IMR-90 (cell line): ENCODE measurements at regions not wholly inside any gene's neighbourhood (a gene's known extent, or its start where the extent isn't known, plus 50 kb on each side); places are given as distances from the start of the nearest gene placed in this dataset.

Experiments
- ATAC-seq: fragments of 200-7000 bp; cut with Tn5 transposase; 2 replicates; pipeline ENCODE4 v1.9.1; 2020; ENCODE audit warnings: low read depth, mild to moderate bottlenecking, moderate library complexity
- BruUV-seq: library from RNA; stranded (reverse); fragments of 400-500 nt; replicated peaks from 2 replicates; lab custom pipeline; 2021; lab: Mats Ljungman, UMichigan
- CTCF ChIA-PET: fragments of 300-600 bp; formaldehyde crosslinking; extraction: SDS; loops from one replicate; lab custom pipeline; 2021; ENCODE audit warnings: antibody characterized with exemption; lab: Yijun Ruan, JAX
- POLR2A ChIA-PET: fragments of 300-600 bp; sonication (Branson Sonifier 250); formaldehyde crosslinking; loops from one replicate; lab custom pipeline; 2022; ENCODE audit warnings: antibody characterized with exemption; ENCODE audit not compliant: unreplicated experiment; lab: Charles Lee
- DNase-seq: peaks from one replicate; pipeline ENCODE4 v3.0.0; 2013
- H2AFZ ChIP-seq: replicated peaks from 2 replicates; pipeline ENCODE3; 2013; ENCODE audit warnings: low read length, mild to moderate bottlenecking; ENCODE audit not compliant: poor library complexity
- H2AK5ac ChIP-seq: 2 replicates; pipeline ENCODE4 v1.6.1; 2013; ENCODE audit warnings: low read depth, low read length, inconsistent platforms
- H2AK9ac ChIP-seq: replicated peaks from 2 replicates; pipeline ENCODE3; 2013; ENCODE audit warnings: mild to moderate bottlenecking, low read depth, low read length, moderate library complexity; ENCODE audit not compliant: poor library complexity
- H2BK120ac ChIP-seq: 2 replicates; pipeline ENCODE4 v1.6.1; 2013; ENCODE audit warnings: low read depth, low read length, inconsistent platforms
- H2BK15ac ChIP-seq: 3 replicates; pipeline ENCODE4 v1.6.1; 2013; ENCODE audit warnings: low read depth, low read length, inconsistent platforms
- H2BK20ac ChIP-seq: 2 replicates; pipeline ENCODE4 v1.6.1; 2013; ENCODE audit warnings: low read depth, mild to moderate bottlenecking, inconsistent platforms, low read length, moderate library complexity
- H2BK5ac ChIP-seq: 2 replicates; pipeline ENCODE4 v1.6.1; 2013; ENCODE audit warnings: mild to moderate bottlenecking, low read depth, low read length, inconsistent platforms; ENCODE audit not compliant: poor library complexity, severe bottlenecking
- H3K14ac ChIP-seq: replicated peaks from 2 replicates; pipeline ENCODE4 v1.6.1; 2013; ENCODE audit warnings: low read depth, low read length, inconsistent platforms
- H3K18ac ChIP-seq: 2 replicates; pipeline ENCODE4 v1.6.1; 2013; ENCODE audit warnings: low read depth, low read length, control low read depth
- H3K23ac ChIP-seq: 2 replicates; pipeline ENCODE4 v1.6.1; 2013; ENCODE audit warnings: low read depth, low read length, inconsistent platforms
- H3K27ac ChIP-seq: 2 replicates; pipeline ENCODE4 v1.5.1; 2013; ENCODE audit warnings: mild to moderate bottlenecking, control low read depth, low read length; ENCODE audit not compliant: insufficient read depth
- H3K27me3 ChIP-seq: 2 replicates; pipeline ENCODE4 v1.6.1; 2013; ENCODE audit warnings: low read length; ENCODE audit not compliant: control insufficient read depth, insufficient read depth
- H3K36me3 ChIP-seq: 2 replicates; pipeline ENCODE4 v1.6.1; 2013; ENCODE audit warnings: low read length, mixed read lengths; ENCODE audit not compliant: control insufficient read depth, insufficient read depth
- H3K4ac ChIP-seq: 2 replicates; pipeline ENCODE4 v1.6.1; 2013; ENCODE audit warnings: low read depth, low read length, inconsistent platforms
- H3K4me1 ChIP-seq: 2 replicates; pipeline ENCODE4 v1.6.1; 2013; ENCODE audit warnings: low read length, mixed read lengths; ENCODE audit not compliant: control insufficient read depth, insufficient read depth
- H3K4me2 ChIP-seq: 2 replicates; pipeline ENCODE4 v1.6.1; 2013; ENCODE audit warnings: low read depth, mild to moderate bottlenecking, control low read depth, low read length, moderate library complexity
- H3K4me3 ChIP-seq: 2 replicates; pipeline ENCODE4 v1.5.1; 2013; ENCODE audit warnings: low read depth, mild to moderate bottlenecking, control low read depth, low read length, moderate library complexity; ENCODE audit not compliant: insufficient read depth
- H3K56ac ChIP-seq: 2 replicates; pipeline ENCODE4 v1.6.1; 2013; ENCODE audit warnings: low read length, inconsistent platforms; ENCODE audit not compliant: insufficient read depth; ENCODE audit errors: extremely low read depth
- H3K79me1 ChIP-seq, 2 experiments: 2 replicates each; pipeline ENCODE4 v1.6.1; 2013; ENCODE audit warnings: low read length in 2 of 2, inconsistent platforms in 1 of 2, low read depth in 1 of 2
- H3K9ac ChIP-seq: 2 replicates; pipeline ENCODE4 v1.6.1; 2013; ENCODE audit warnings: low read depth, low read length, control low read depth
- H3K9me1 ChIP-seq: 2 replicates; pipeline ENCODE4 v1.6.1; 2013; ENCODE audit warnings: low read length, inconsistent platforms; ENCODE audit not compliant: insufficient read depth
- H3K9me3 ChIP-seq: 2 replicates; pipeline ENCODE4 v1.6.1; 2013; ENCODE audit warnings: low read length; ENCODE audit not compliant: control insufficient read depth, insufficient read depth
- H4K20me1 ChIP-seq: 2 replicates; pipeline ENCODE4 v1.6.1; 2013; ENCODE audit warnings: low read length, inconsistent platforms; ENCODE audit not compliant: insufficient read depth
- H4K5ac ChIP-seq: 2 replicates; pipeline ENCODE4 v1.6.1; 2013; ENCODE audit warnings: mild to moderate bottlenecking, low read depth, low read length, control low read depth
- H4K8ac ChIP-seq, 2 experiments: 2 replicates each; pipeline ENCODE4 v1.6.1; 2013; ENCODE audit warnings: low read depth in 2 of 2, low read length in 2 of 2, control low read depth in 1 of 2, inconsistent platforms in 1 of 2
- H4K91ac ChIP-seq: 2 replicates; pipeline ENCODE4 v1.6.1; 2013; ENCODE audit warnings: low read depth, low read length, inconsistent platforms; ENCODE audit not compliant: insufficient read depth
- BHLHE40 ChIP-seq: fragments of 150-350 bp; IDR thresholded peaks from 2 replicates; pipeline ENCODE4 v1.6.1; 2016; ENCODE audit warnings: mild to moderate bottlenecking, low read depth, low read length
- CHD1 ChIP-seq: IDR thresholded peaks from 2 replicates; pipeline ENCODE4 v1.6.1; 2012; ENCODE audit warnings: low read depth, low read length, improper control_type of control experiment
- CTCF ChIP-seq: conservative IDR thresholded peaks from 2 replicates; pipeline ENCODE4 v1.5.1; 2012; ENCODE audit warnings: mild to moderate bottlenecking, low read depth, low read length, improper control_type of control experiment
- ELK1 ChIP-seq: fragments of 150-350 bp; IDR thresholded peaks from 2 replicates; pipeline ENCODE4 v1.6.1; 2016; ENCODE audit warnings: low read depth, mild to moderate bottlenecking, low read length, moderate library complexity, borderline replicate concordance
- FOS ChIP-seq: fragments of 150-350 bp; IDR thresholded peaks from 2 replicates; pipeline ENCODE4 v1.6.1; 2016; ENCODE audit warnings: low read depth, low read length
- MAFK ChIP-seq: IDR thresholded peaks from 2 replicates; pipeline ENCODE4 v1.6.1; 2012; ENCODE audit warnings: low read depth, low read length, improper control_type of control experiment
- MXI1 ChIP-seq: IDR thresholded peaks from 2 replicates; pipeline ENCODE4 v1.6.1; 2012; ENCODE audit warnings: low read depth, mild to moderate bottlenecking, low read length, moderate library complexity, borderline replicate concordance
- POLR2A ChIP-seq: IDR thresholded peaks from 2 replicates; pipeline ENCODE4 v1.6.1; 2012; ENCODE audit warnings: mild to moderate bottlenecking, low read depth, low read length
- RAD21 ChIP-seq: IDR thresholded peaks from 2 replicates; pipeline ENCODE4 v1.6.1; 2012; ENCODE audit warnings: low read length, improper control_type of control experiment
- RCOR1 ChIP-seq: IDR thresholded peaks from 2 replicates; pipeline ENCODE4 v1.6.1; 2012; ENCODE audit warnings: mild to moderate bottlenecking, low read length, improper control_type of control experiment; ENCODE audit not compliant: insufficient replicate concordance
- USF2 ChIP-seq: fragments of 150-350 bp; IDR thresholded peaks from 2 replicates; pipeline ENCODE4 v1.6.1; 2017; ENCODE audit warnings: mild to moderate bottlenecking, antibody characterized with exemption, low read length, low read depth
- WGBS, 2 experiments: methylation state at CpG; one replicate each; pipeline versions ENCODE4 v1.1.5 to v1.1.7; 2013; ENCODE audit warnings: missing lambda C conversion rate in 2 of 2; ENCODE audit not compliant: insufficient read length in 1 of 2; ENCODE audit errors: extremely low coverage in 2 of 2; 5-methylcytosine and 5-hydroxymethylcytosine counted together
- dilution Hi-C: fragments of 300-500 bp; cut with HindIII; formaldehyde crosslinking; loops from one replicate; pipeline ENCODE4 v1.14.3; 2018; ENCODE audit warnings: low sequenced_read_pairs; ENCODE audit not compliant: unreplicated experiment
- in situ Hi-C: fragments of 300-500 bp; cut with MboI; formaldehyde crosslinking; loops from 3 replicates; pipeline ENCODE4 v1.14.3; 2019; ENCODE audit warnings: low sequenced_read_pairs, inconsistent platforms, mixed read lengths
- intact Hi-C: fragments of 100-400 bp; cut with micrococcal nuclease; formaldehyde crosslinking; loops from 2 replicates; pipeline ENCODE4 v1.10.0; 2022

- Histone ChIP-seq H3K14ac (no peak overlapping the region), H4K5ac (no peak overlapping the region), H2BK15ac (no peak overlapping the region), H3K27me3 (no peaks in the 10 kb centered on the region), H2BK20ac (no peak overlapping the region), H4K8ac (no peak overlapping the region), H2BK5ac (no peak overlapping the region), H3K23ac (no peak overlapping the region), H2AK9ac (no peak overlapping the region), H3K79me1 (no peaks in the 10 kb centered on the region), H3K36me3 (no peaks in the 10 kb centered on the region), H2AK5ac (no peak overlapping the region), H3K27ac (no peak overlapping the region), H3K4ac (no peak overlapping the region), H4K91ac (no peak overlapping the region), H4K20me1 (no peaks in the 10 kb centered on the region), H3K56ac (no peak overlapping the region), H3K18ac (no peak overlapping the region), H2BK120ac (no peak overlapping the region), H3K4me2 (no peak overlapping the region), H3K4me1 (no peaks in the 10 kb centered on the region), H3K4me3 (no peak overlapping the region), H3K9me1 (no peaks in the 10 kb centered on the region), H3K9me3 (no peaks in the 10 kb centered on the region), H2AFZ (no peak overlapping the region), H3K9ac (no peak overlapping the region)
- ChIA-PET CTCF (no interaction called here), POLR2A (no interaction called here)
- no CpG with 5 or more reads among the region's 4 CpGs for WGBS, 2 experiments
- dilution Hi-C loops (no loop called here), in situ Hi-C loops (no loop called here), intact Hi-C loops (no loop called here)
- BruUV-seq, result no TSS peak
- no peak for ATAC-seq
- TF ChIP-seq CHD1 (no peak), RAD21 (no peak), USF2 (no peak), FOS (no peak), CTCF (no peak), ELK1 (no peak), POLR2A (no peak), MAFK (no peak), RCOR1 (no peak), BHLHE40 (no peak), MXI1 (no peak)
- DNase-seq, result no peak
Measured at GRCh38 chr3:74693696-74694393, 79.4 kb upstream of the CNTN3 start.
